Caco-2 (cell line): ENCODE measurements at regions not wholly inside any gene's neighbourhood (a gene's known extent, or its start where the extent isn't known, plus 50 kb on each side); places are given as distances from the start of the nearest gene placed in this dataset.

Experiments
- BruUV-seq: library from RNA; stranded (reverse); fragments of 400-500 nt; replicated peaks from 2 replicates; lab custom pipeline; 2021; lab: Mats Ljungman, UMichigan
- CTCF ChIA-PET: fragments of 300-600 bp; sonication (Branson Sonifier 250); formaldehyde crosslinking; loops from one replicate; lab custom pipeline; 2022; ENCODE audit warnings: antibody characterized with exemption; lab: Charles Lee
- POLR2A ChIA-PET: fragments of 300-600 bp; sonication (Branson Sonifier 250); formaldehyde crosslinking; loops from one replicate; lab custom pipeline; 2022; ENCODE audit warnings: antibody characterized with exemption; lab: Charles Lee
- DNase-seq, 2 experiments: peaks; one replicate each; pipeline versions ENCODE4 v3.0.0 to v3.0.0-alpha.2; 2020 to 2022
- H3K27me3 ChIP-seq: replicated peaks from 2 replicates; pipeline ENCODE4 v1.6.0; 2011; ENCODE audit warnings: low read length; ENCODE audit not compliant: control insufficient read depth, insufficient read depth
- H3K36me3 ChIP-seq: 2 replicates; pipeline ENCODE4 v1.5.1; 2011; ENCODE audit warnings: low read length; ENCODE audit not compliant: control insufficient read depth, insufficient read depth
- H3K4me1 ChIP-seq: fragments of 250-450 bp; sonication (Bioruptor Pico); 2 replicates; pipeline ENCODE4 v1.5.1; 2020; ENCODE audit warnings: mild to moderate bottlenecking
- H3K4me3 ChIP-seq: 2 replicates; pipeline ENCODE4 v1.5.1; 2011; ENCODE audit warnings: low read depth, mild to moderate bottlenecking, control low read depth, low read length
- H3K9me3 ChIP-seq: fragments of 250-450 bp; sonication (Bioruptor Pico); 2 replicates; pipeline ENCODE4 v1.5.1; 2020; ENCODE audit warnings: mild to moderate bottlenecking, moderate library complexity
- H3K27ac Mint-ChIP-seq: one replicate; pipeline ENCODE4 v1.8.0; 2022; ENCODE audit warnings: mixed read lengths; ENCODE audit not compliant: unreplicated experiment
- H3K27me3 Mint-ChIP-seq: one replicate; pipeline ENCODE4 v1.8.0; 2022; ENCODE audit warnings: mixed read lengths; ENCODE audit not compliant: insufficient read depth, unreplicated experiment
- H3K36me3 Mint-ChIP-seq: one replicate; pipeline ENCODE4 v1.8.0; 2022; ENCODE audit warnings: mild to moderate bottlenecking, mixed read lengths; ENCODE audit not compliant: insufficient read depth, unreplicated experiment
- H3K4me1 Mint-ChIP-seq: one replicate; pipeline ENCODE4 v1.8.0; 2022; ENCODE audit warnings: low read depth, mixed read lengths; ENCODE audit not compliant: unreplicated experiment
- H3K4me3 Mint-ChIP-seq: one replicate; pipeline ENCODE4 v1.8.0; 2022; ENCODE audit warnings: mild to moderate bottlenecking, moderate library complexity, mixed read lengths; ENCODE audit not compliant: unreplicated experiment
- H3K9me3 Mint-ChIP-seq: one replicate; pipeline ENCODE4 v1.8.0; 2022; ENCODE audit warnings: mixed read lengths; ENCODE audit not compliant: unreplicated experiment
- CTCF ChIP-seq, 2 experiments: fragments of 200-600 bp in 1 of 2; IDR thresholded peaks; 1 replicate in 1 of 2; 2 replicates in 1 of 2; pipeline versions ENCODE4 v1.5.1 to v1.8.0; 2011 to 2022; ENCODE audit warnings: antibody characterized with exemption in 1 of 2, control low read depth in 1 of 2, inconsistent platforms in 1 of 2, low read depth in 1 of 2, low read length in 1 of 2, mild to moderate bottlenecking in 1 of 2, moderate library complexity in 1 of 2; ENCODE audit not compliant: insufficient read depth in 1 of 2, severe bottlenecking in 1 of 2, unreplicated experiment in 1 of 2
- intact Hi-C: fragments of 100-400 bp; cut with micrococcal nuclease; formaldehyde crosslinking; loops from one replicate; pipeline ENCODE4 v1.10.0; 2022; ENCODE audit not compliant: unreplicated experiment

GRCh38 chr3:56962206-56962605 is 98.3 kb upstream of the SPATA12 start:
- no peaks in the 10 kb centered on the region for H3K27me3 ChIP-seq
- no peaks in the 10 kb centered on the region for H3K36me3 Mint-ChIP-seq
- no peak overlapping the region for H3K4me3 ChIP-seq
- H3K4me3 Mint-ChIP-seq = no peak overlapping the region
- BruUV-seq = no TSS peak
- H3K4me1 ChIP-seq = no peaks in the 10 kb centered on the region
- no peaks in the 10 kb centered on the region for H3K4me1 Mint-ChIP-seq
- H3K36me3 ChIP-seq = no peaks in the 10 kb centered on the region
- no peaks in the 10 kb centered on the region for H3K9me3 ChIP-seq
- ChIA-PET POLR2A (no interaction called here), CTCF (no interaction called here)
- intact Hi-C loops = no loop called here
- no peak for DNase-seq
- no peak overlapping the region for H3K27ac Mint-ChIP-seq
- H3K27me3 Mint-ChIP-seq = no peaks in the 10 kb centered on the region
- H3K9me3 Mint-ChIP-seq = no peaks in the 10 kb centered on the region
- no peak for TF ChIP-seq CTCF (IDR thresholded peaks at IDR 0.05; ENCODE audit: insufficient read depth in 1 of 2, low read depth in 1 of 2, low read length in 1 of 2, severe bottlenecking in 1 of 2, unreplicated experiment in 1 of 2)

GRCh38 chr3:56960234-56960917 is 100.1 kb upstream of the SPATA12 start:
- H3K9me3 Mint-ChIP-seq = no peaks in the 10 kb centered on the region

GRCh38 chr3:56958879-56959278 is 101.6 kb upstream of the SPATA12 start:
- no TSS peak for BruUV-seq
- Histone ChIP-seq H3K9me3 (no peaks in the 10 kb centered on the region), H3K4me1 (peaks cover 6% of the 10 kb centered on the region; the same call in 1 of the 2 replicates), H3K36me3 (no peaks in the 10 kb centered on the region), H3K4me3 (no peak overlapping the region), H3K27me3 (no peaks in the 10 kb centered on the region)
- Mint-ChIP-seq H3K36me3 (no peaks in the 10 kb centered on the region), H3K27ac (no peak overlapping the region), H3K9me3 (no peaks in the 10 kb centered on the region), H3K4me3 (no peak overlapping the region), H3K27me3 (no peaks in the 10 kb centered on the region), H3K4me1 (peaks cover 11% of the 10 kb centered on the region)
- POLR2A ChIA-PET = no interaction called here
- no peak for DNase-seq
- CTCF ChIA-PET = no interaction called here
- intact Hi-C loops = no loop called here
- TF ChIP-seq CTCF (IDR thresholded peaks at IDR 0.05; ENCODE audit: insufficient read depth in 1 of 2, low read depth in 1 of 2, low read length in 1 of 2, severe bottlenecking in 1 of 2, unreplicated experiment in 1 of 2) = no peak

More at GRCh38 chr3:56960234-56960917, 100.1 kb upstream of the SPATA12 start:
- no peaks in the 10 kb centered on the region for H3K4me1 ChIP-seq
- Mint-ChIP-seq H3K27me3 (no peaks in the 10 kb centered on the region), H3K4me3 (no peak overlapping the region), H3K4me1 (no peaks in the 10 kb centered on the region), H3K36me3 (no peaks in the 10 kb centered on the region), H3K27ac (no peak overlapping the region)
- H3K36me3 ChIP-seq = no peaks in the 10 kb centered on the region
- no peaks in the 10 kb centered on the region for H3K9me3 ChIP-seq
- no peaks in the 10 kb centered on the region for H3K27me3 ChIP-seq
- no TSS peak for BruUV-seq
- CTCF ChIA-PET = no interaction called here
- no peak for DNase-seq
- POLR2A ChIA-PET = no interaction called here
- no peak for TF ChIP-seq CTCF (IDR thresholded peaks at IDR 0.05; ENCODE audit: insufficient read depth in 1 of 2, low read depth in 1 of 2, low read length in 1 of 2, severe bottlenecking in 1 of 2, unreplicated experiment in 1 of 2)
- intact Hi-C loops = no loop called here
- no peak overlapping the region for H3K4me3 ChIP-seq
